A549 (cell line): ENCODE measurements at regions not wholly inside any gene's neighbourhood (a gene's known extent, or its start where the extent isn't known, plus 50 kb on each side); places are given as distances from the start of the nearest gene placed in this dataset.

Experiments used
- ATAC-seq, 2 experiments: fragments of 200-7000 bp in 1 of 2; fragments of >200 bp in 1 of 2; cut with Nextera tagmentation in 1 of 2; cut with Tn5 transposase in 1 of 2; 3 replicates each; pipeline versions ENCODE4 v1.8.0 to v1.9.1; 2018 to 2020; ENCODE audit warnings: mild to moderate bottlenecking in 1 of 2, moderate library complexity in 1 of 2
- CTCF ChIA-PET: fragments of 300-600 bp; sonication (Branson Sonifier 250); formaldehyde crosslinking; extraction: SDS; loops from one replicate; lab custom pipeline; 2021; ENCODE audit warnings: antibody characterized with exemption, inconsistent platforms; lab: Yijun Ruan, JAX
- POLR2A ChIA-PET: fragments of 350-600 bp; formaldehyde crosslinking; extraction: SDS; loops from one replicate; lab custom pipeline; 2021; ENCODE audit warnings: antibody characterized with exemption, inconsistent platforms; lab: Yijun Ruan, JAX
- DNase-seq, 2 experiments: peaks; one replicate each; pipeline versions ENCODE4 v3.0.0 to v3.0.0-alpha.2; 2011 to 2016; ENCODE audit warnings: low read depth in 1 of 2, low spot score in 1 of 2
- FAIRE-seq: peaks from 2 replicates; lab custom pipeline; 2011; peaks lifted over from hg19 to GRCh38; lab: Jason Lieb, UNC
- H3K27ac ChIP-seq, 2 experiments: fragments of >200 bp; sonication (Bioruptor Twin); formaldehyde crosslinking; 3 replicates each; pipeline ENCODE4 v1.5.1; 2016 to 2017
- H3K4me1 ChIP-seq: fragments of >200 bp; sonication (Bioruptor Twin); formaldehyde crosslinking; 3 replicates; pipeline ENCODE4 v1.6.1; 2016
- H3K4me2 ChIP-seq: fragments of >200 bp; sonication (Bioruptor Twin); formaldehyde crosslinking; 3 replicates; pipeline ENCODE4 v1.6.1; 2016
- H3K4me3 ChIP-seq: fragments of >200 bp; sonication (Bioruptor Twin); formaldehyde crosslinking; 3 replicates; pipeline ENCODE4 v1.5.1; 2016
- H3K9me3 ChIP-seq: fragments of >200 bp; sonication (Bioruptor Twin); formaldehyde crosslinking; 3 replicates; pipeline ENCODE4 v1.6.1; 2016
- ATOH8 ChIP-seq: fragments of 250-450 bp; sonication (Bioruptor Pico); IDR thresholded peaks from 2 replicates; pipeline ENCODE4 v1.5.0; 2020; ENCODE audit warnings: low read depth, mild to moderate bottlenecking, moderate library complexity
- BCL3 ChIP-seq: fragments of >200 bp; sonication (Bioruptor Twin); formaldehyde crosslinking; IDR thresholded peaks from 3 replicates; pipeline ENCODE4 v1.6.1; 2016
- BHLHE40 ChIP-seq: IDR thresholded peaks from 2 replicates; pipeline ENCODE4 v1.6.1; 2012; ENCODE audit warnings: low read depth, low read length, inconsistent platforms
- CBX2 ChIP-seq: fragments of 200-600 bp; sonication (generic); IDR thresholded peaks from 2 replicates; pipeline ENCODE4 v1.6.1; 2016; ENCODE audit warnings: low read depth, mild to moderate bottlenecking, borderline replicate concordance
- CBX8 ChIP-seq: fragments of 200-600 bp; sonication (generic); IDR thresholded peaks from 2 replicates; pipeline ENCODE4 v1.6.1; 2016
- CEBPB ChIP-seq, 2 experiments: fragments of >200 bp in 1 of 2; sonication (Bioruptor Twin) in 1 of 2; formaldehyde crosslinking in 1 of 2; IDR thresholded peaks; 2 replicates each; pipeline ENCODE4 v1.6.1; 2012 to 2016
- CTCF ChIP-seq: fragments of >200 bp; sonication (Bioruptor Twin); formaldehyde crosslinking; IDR thresholded peaks from 3 replicates; pipeline ENCODE4 v1.5.1; 2016
- E2F6 ChIP-seq: IDR thresholded peaks from 2 replicates; pipeline ENCODE4 v1.6.1; 2012; ENCODE audit warnings: low read depth, borderline replicate concordance
- EHF ChIP-seq: fragments of 250-450 bp; sonication (Bioruptor Pico); IDR thresholded peaks from 2 replicates; pipeline ENCODE4 v1.5.0; 2020; ENCODE audit warnings: mild to moderate bottlenecking
- EHMT2 ChIP-seq: fragments of 200-600 bp; sonication (generic); IDR thresholded peaks from 2 replicates; pipeline ENCODE4 v1.6.1; 2016; ENCODE audit warnings: antibody characterized with exemption, low read depth, mild to moderate bottlenecking, moderate library complexity
- ELK1 ChIP-seq: fragments of 150-350 bp; IDR thresholded peaks from 2 replicates; pipeline ENCODE4 v1.6.1; 2014; ENCODE audit warnings: low read depth, mild to moderate bottlenecking, low read length
- FOSL2 ChIP-seq, 2 experiments: fragments of 450-650 bp in 1 of 2; fragments of >200 bp in 1 of 2; sonication (Bioruptor Twin) in 1 of 2; formaldehyde crosslinking; IDR thresholded peaks; 2 replicates each; pipeline versions ENCODE4 v1.5.0 to v1.6.1; 2016 to 2020; ENCODE audit warnings: mild to moderate bottlenecking in 1 of 2, moderate library complexity in 1 of 2
- FOXS1 ChIP-seq: fragments of 250-450 bp; sonication (Bioruptor Pico); IDR thresholded peaks from 2 replicates; pipeline ENCODE4 v1.5.0; 2020; ENCODE audit warnings: mild to moderate bottlenecking, moderate library complexity
- GATA3 ChIP-seq: IDR thresholded peaks from 2 replicates; pipeline ENCODE4 v1.6.1; 2012; ENCODE audit warnings: borderline replicate concordance
- HDAC2 ChIP-seq: fragments of 200-600 bp; sonication (generic); IDR thresholded peaks from 2 replicates; pipeline ENCODE4 v1.6.1; 2016
- HEYL ChIP-seq: fragments of 250-450 bp; sonication (Bioruptor Pico); IDR thresholded peaks from 2 replicates; pipeline ENCODE4 v1.8.0; 2021; ENCODE audit warnings: mild to moderate bottlenecking, moderate library complexity
- HOXB13 ChIP-seq: fragments of 250-450 bp; sonication (Bioruptor Pico); IDR thresholded peaks from 2 replicates; pipeline ENCODE4 v1.5.0; 2020; ENCODE audit warnings: low read depth, mild to moderate bottlenecking, moderate library complexity
- KDM5A ChIP-seq: fragments of 200-600 bp; sonication (generic); IDR thresholded peaks from 2 replicates; pipeline ENCODE4 v1.6.1; 2016; ENCODE audit warnings: antibody characterized with exemption, mild to moderate bottlenecking
- MAZ ChIP-seq: fragments of 150-350 bp; IDR thresholded peaks from 2 replicates; pipeline ENCODE4 v1.6.1; 2014; ENCODE audit warnings: antibody characterized with exemption, low read depth, low read length, borderline replicate concordance
- PHF8 ChIP-seq: fragments of 200-600 bp; sonication (generic); IDR thresholded peaks from 2 replicates; pipeline ENCODE4 v1.6.1; 2016; ENCODE audit warnings: low read depth, mild to moderate bottlenecking, antibody characterized with exemption, moderate library complexity, borderline replicate concordance
- POLR2AphosphoS2 ChIP-seq: conservative IDR thresholded peaks from 2 replicates; pipeline ENCODE4 v1.6.1; 2012; ENCODE audit warnings: low read length, improper control_type of control experiment, inconsistent platforms
- RARB ChIP-seq: fragments of 250-450 bp; sonication (Bioruptor Pico); IDR thresholded peaks from 2 replicates; pipeline ENCODE4 v1.8.0; 2021; ENCODE audit warnings: mild to moderate bottlenecking, moderate library complexity
- RNF2 ChIP-seq: fragments of 200-600 bp; sonication (generic); IDR thresholded peaks from 2 replicates; pipeline ENCODE4 v1.6.1; 2016; ENCODE audit warnings: low read depth, mild to moderate bottlenecking, antibody characterized with exemption, moderate library complexity, borderline replicate concordance
- SREBF2 ChIP-seq: fragments of 450-650 bp; IDR thresholded peaks from 2 replicates; pipeline ENCODE4 v1.6.1; 2014; ENCODE audit warnings: mild to moderate bottlenecking, moderate library complexity
- TFCP2L1 ChIP-seq: fragments of 250-450 bp; sonication (Bioruptor Pico); IDR thresholded peaks from 2 replicates; pipeline ENCODE4 v1.5.0; 2021; ENCODE audit warnings: mild to moderate bottlenecking
- USF2 ChIP-seq: fragments of 450-650 bp; IDR thresholded peaks from 2 replicates; pipeline ENCODE4 v1.6.1; 2014; ENCODE audit warnings: antibody characterized with exemption
- ZFP36 ChIP-seq: fragments of 450-650 bp; IDR thresholded peaks from 2 replicates; pipeline ENCODE4 v1.6.1; 2014; ENCODE audit warnings: borderline replicate concordance; ENCODE audit not compliant: partially characterized antibody
- ZNF302 ChIP-seq: fragments of 250-450 bp; sonication (Bioruptor Pico); IDR thresholded peaks from 2 replicates; pipeline ENCODE4 v1.9.0; 2021; ENCODE audit warnings: inconsistent platforms, mild to moderate bottlenecking, moderate library complexity
- WGBS: methylation state at CpG from one replicate; pipeline ENCODE4 v1.1.6; 2017; ENCODE audit errors: missing lambda C conversion rate; 5-methylcytosine and 5-hydroxymethylcytosine counted together

- DNase-seq (peak in 1 of 2 experiments; percentile 12), ATAC-seq (no peak), FAIRE-seq (no peak)
- no peaks in the 10 kb centered on the region for H3K9me3 ChIP-seq
- 41% methylated on average over 2 of the region's 2 CpGs for WGBS
- ChIA-PET POLR2A (no interaction called here), CTCF (no interaction called here)
- no peak overlapping the region for H3K4me2 ChIP-seq
- TF ChIP-seq EHF (CRISPR knock-in tag) (no peak), SREBF2 (no peak), MAZ (no peak), HOXB13 (CRISPR knock-in tag) (no peak), BCL3 (no peak), ZFP36 (no peak), ELK1 (no peak), HEYL (CRISPR knock-in tag) (no peak), USF2 (no peak), E2F6 (no peak), TFCP2L1 (no peak), BHLHE40 (no peak), KDM5A (no peak), FOSL2 (IDR thresholded peaks at IDR 0.05) (no peak), FOSL2 (CRISPR knock-in tag; IDR thresholded peaks at IDR 0.05) (no peak)
- no peak overlapping the region for H3K4me3 ChIP-seq
- no peak overlapping the region for H3K27ac ChIP-seq
- no peaks in the 10 kb centered on the region; the same call in 2 of the 3 replicates for H3K4me1 ChIP-seq
Measured at GRCh38 chr4:100828986-100829685, 311.3 kb upstream of the EMCN start.

GRCh38 chr4:100828364-100828763 lies 310.5 kb upstream of the EMCN start:
- no peak for FAIRE-seq
- Histone ChIP-seq H3K4me2 (no peak overlapping the region), H3K4me1 (peaks cover 7% of the 10 kb centered on the region), H3K9me3 (no peaks in the 10 kb centered on the region), H3K4me3 (no peak overlapping the region), H3K27ac (no peak overlapping the region)
- WGBS = 47% methylated on average over 3 of the region's 3 CpGs
- TF ChIP-seq CEBPB (IDR thresholded peaks at IDR 0.05) = no peak
- TF ChIP-seq CBX2 = no peak
- no peak for TF ChIP-seq RNF2
- TF ChIP-seq FOXS1 = no peak
- TF ChIP-seq EHMT2 = no peak
- TF ChIP-seq USF2 = no peak
- no peak for TF ChIP-seq ATOH8 (CRISPR knock-in tag)
- no peak for TF ChIP-seq HDAC2
- TF ChIP-seq ZFP36 = no peak
- no peak for TF ChIP-seq CBX8
- no peak for TF ChIP-seq BCL3
- TF ChIP-seq PHF8 = no peak
- no peak for TF ChIP-seq TFCP2L1
- no peak for TF ChIP-seq RARB (CRISPR knock-in tag)
- TF ChIP-seq CTCF = no peak
- no peak for TF ChIP-seq POLR2AphosphoS2
- no peak for TF ChIP-seq GATA3
- TF ChIP-seq ZNF302 (CRISPR knock-in tag) = no peak
- CTCF ChIA-PET = no interaction called here
- no peak for ATAC-seq
- DNase-seq = no peak
- POLR2A ChIA-PET = no interaction called here
